ENCODE measurements at regions not wholly inside any gene's neighbourhood (a gene's known extent, or its start where the extent isn't known, plus 50 kb on each side); places are given as distances from the start of the nearest gene placed in this dataset.

DNA sequence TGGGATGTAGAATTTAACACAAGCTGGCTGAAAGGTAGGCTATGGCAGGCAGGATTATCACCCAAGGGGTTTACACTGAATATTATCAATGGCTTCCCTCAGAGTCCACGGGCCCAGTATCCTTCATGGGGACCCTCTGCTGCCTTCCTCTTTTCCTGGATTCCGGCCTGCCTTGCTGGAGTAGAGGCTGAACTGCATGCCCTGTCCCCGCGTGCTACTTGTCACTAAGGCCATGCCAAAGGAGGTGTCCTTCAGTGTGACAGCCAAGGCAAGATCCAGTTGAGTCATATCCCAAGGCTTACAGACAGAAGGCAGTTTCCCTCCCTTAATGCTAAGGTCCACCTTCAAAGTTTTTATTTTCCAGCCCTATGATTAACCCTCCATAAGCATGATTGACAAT lies 156.3 kb downstream of the CYP26B1 start:
- FAIRE-seq (no peak), DNase-seq (ENCODE audit: low read depth in 1 of 2, low spot score in 2 of 2) (no peak)
- CTCF ChIA-PET (ENCODE audit: partially characterized antibody), result interaction anchor here (0.8 to 3.2 kb wide), 3 partner anchors 36 to 385 kb away, joined by 3 to 16 read pairs (median 4); no protein-coding TSS in a partner anchor
- H3K4me1 ChIP-seq (replicated peaks in 1 of 4; ENCODE audit: control insufficient read depth in 3 of 4, insufficient read depth in 4 of 4, low read length in 3 of 4), result no peaks in the 10 kb centered on the region
- no peak overlapping the region for H3K9ac ChIP-seq (replicated peaks in 1 of 4; ENCODE audit: extremely low read depth in 1 of 4, low read depth in 3 of 4, low read length in 3 of 4)
- H3K4me3 ChIP-seq (ENCODE audit: extremely low read depth in 1 of 4, insufficient read depth in 2 of 4, low read depth in 3 of 4, low read length in 4 of 4), result no peak overlapping the region
- H3K4me2 ChIP-seq (ENCODE audit: insufficient read depth in 1 of 2, low read depth in 2 of 2, low read length in 2 of 2), result no peak overlapping the region
- no peaks in the 10 kb centered on the region for H3K79me2 ChIP-seq (ENCODE audit: control insufficient read depth in 1 of 2, insufficient read depth in 2 of 2, low read length in 2 of 2)
- POLR2A ChIA-PET (ENCODE audit: partially characterized antibody), result no interaction called here
- H3K27me3 ChIP-seq (replicated peaks in 1 of 4; ENCODE audit: control insufficient read depth in 3 of 4, extremely low read depth in 1 of 4, insufficient read depth in 3 of 4, low read length in 3 of 4), result no peaks in the 10 kb centered on the region
- H2AK5ac ChIP-seq (ENCODE audit: low read depth, low read length), result no peak overlapping the region
- no peak overlapping the region for H3K4ac ChIP-seq (replicated peaks; ENCODE audit: insufficient read length, low read depth, low read length)
- H2BK12ac ChIP-seq (ENCODE audit: low read depth, low read length), result no peak overlapping the region
- no peak overlapping the region for H2BK15ac ChIP-seq (ENCODE audit: low read length)
- no peaks in the 10 kb centered on the region for H3K23me2 ChIP-seq (ENCODE audit: low read depth, low read length)
- H4K8ac ChIP-seq (ENCODE audit: extremely low read depth, insufficient read depth, low read length), result no peak overlapping the region
- no peak overlapping the region for H3K23ac ChIP-seq (ENCODE audit: insufficient read length)
- no peak overlapping the region for H3K27ac ChIP-seq (ENCODE audit: low read depth, low read length)
- no peak overlapping the region for H3K14ac ChIP-seq (ENCODE audit: insufficient read length)
- H3K56ac ChIP-seq (replicated peaks; ENCODE audit: insufficient read length, low read depth, low read length), result no peak overlapping the region
- H2BK5ac ChIP-seq (ENCODE audit: low read depth, low read length), result no peak overlapping the region
- H4K91ac ChIP-seq (replicated peaks; ENCODE audit: insufficient read length, low read length), result no peak overlapping the region
- H3K36me3 ChIP-seq (ENCODE audit: control insufficient read depth in 2 of 4, insufficient read depth in 4 of 4, low read length in 3 of 4), result no peaks in the 10 kb centered on the region
- H2BK120ac ChIP-seq (replicated peaks; ENCODE audit: low read depth, low read length), result no peak overlapping the region
- no peaks in the 10 kb centered on the region for H3K9me3 ChIP-seq (ENCODE audit: insufficient read depth in 2 of 2, low read depth in 1 of 2, low read length in 1 of 2)
- H2BK20ac ChIP-seq (ENCODE audit: low read length), result no peak overlapping the region
- 94% methylated on average over 4 of the region's 4 CpGs; no CpG with 5 or more reads in 1 of the 2 experiments for WGBS, 2 experiments (ENCODE audit: extremely low coverage in 1 of 2, insufficient coverage in 1 of 2, insufficient read length in 1 of 2, insufficient replicate concordance in 2 of 2, low coverage in 1 of 2, low lambda C conversion rate in 2 of 2, missing lambda C conversion rate in 1 of 2)
- no peaks in the 10 kb centered on the region for H3K79me1 ChIP-seq (ENCODE audit: low read depth, low read length)
- H2AFZ ChIP-seq (ENCODE audit: low read length), result no peak overlapping the region
- no peaks in the 10 kb centered on the region for H4K20me1 ChIP-seq (replicated peaks in 1 of 2; ENCODE audit: control insufficient read depth in 1 of 2, insufficient read depth in 2 of 2, low read length in 2 of 2)
- H3K18ac ChIP-seq (ENCODE audit: extremely low read depth, low read length), result no peak overlapping the region
- no peak overlapping the region for H4K5ac ChIP-seq (ENCODE audit: insufficient read length, low read depth, low read length)
- TF ChIP-seq YY1 (IDR thresholded peaks at IDR 0.05; ENCODE audit: low read depth, low read length) (no peak), CTBP2 (IDR thresholded peaks at IDR 0.05; ENCODE audit: borderline replicate concordance, insufficient read depth, insufficient read length, low read length) (no peak), SP1 (IDR thresholded peaks at IDR 0.05; ENCODE audit: low read depth, low read length) (no peak), SAP30 (IDR thresholded peaks at IDR 0.05; ENCODE audit: insufficient read depth, insufficient replicate concordance, low read length) (no peak), SUZ12 (IDR thresholded peaks at IDR 0.05; ENCODE audit: low read length) (no peak), TAF7 (optimal IDR thresholded peaks at IDR 0.05; ENCODE audit: borderline replicate concordance, low read depth, low read length) (no peak), SIN3A (conservative IDR thresholded peaks at IDR 0.05 in 1 of 2, IDR thresholded peaks at IDR 0.05 in 1 of 2; ENCODE audit: low read depth in 1 of 2, low read length in 2 of 2) (no peak)
- TF ChIP-seq, protein P1, sequence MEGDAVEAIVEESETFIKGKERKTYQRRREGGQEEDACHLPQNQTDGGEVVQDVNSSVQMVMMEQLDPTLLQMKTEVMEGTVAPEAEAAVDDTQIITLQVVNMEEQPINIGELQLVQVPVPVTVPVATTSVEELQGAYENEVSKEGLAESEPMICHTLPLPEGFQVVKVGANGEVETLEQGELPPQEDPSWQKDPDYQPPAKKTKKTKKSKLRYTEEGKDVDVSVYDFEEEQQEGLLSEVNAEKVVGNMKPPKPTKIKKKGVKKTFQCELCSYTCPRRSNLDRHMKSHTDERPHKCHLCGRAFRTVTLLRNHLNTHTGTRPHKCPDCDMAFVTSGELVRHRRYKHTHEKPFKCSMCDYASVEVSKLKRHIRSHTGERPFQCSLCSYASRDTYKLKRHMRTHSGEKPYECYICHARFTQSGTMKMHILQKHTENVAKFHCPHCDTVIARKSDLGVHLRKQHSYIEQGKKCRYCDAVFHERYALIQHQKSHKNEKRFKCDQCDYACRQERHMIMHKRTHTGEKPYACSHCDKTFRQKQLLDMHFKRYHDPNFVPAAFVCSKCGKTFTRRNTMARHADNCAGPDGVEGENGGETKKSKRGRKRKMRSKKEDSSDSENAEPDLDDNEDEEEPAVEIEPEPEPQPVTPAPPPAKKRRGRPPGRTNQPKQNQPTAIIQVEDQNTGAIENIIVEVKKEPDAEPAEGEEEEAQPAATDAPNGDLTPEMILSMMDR (IDR thresholded peaks at IDR 0.05; ENCODE audit: control extremely low read depth in 1 of 3, insufficient read depth in 1 of 3, low read depth in 1 of 3, low read length in 3 of 3), result no peak
- TF ChIP-seq, protein P2, sequence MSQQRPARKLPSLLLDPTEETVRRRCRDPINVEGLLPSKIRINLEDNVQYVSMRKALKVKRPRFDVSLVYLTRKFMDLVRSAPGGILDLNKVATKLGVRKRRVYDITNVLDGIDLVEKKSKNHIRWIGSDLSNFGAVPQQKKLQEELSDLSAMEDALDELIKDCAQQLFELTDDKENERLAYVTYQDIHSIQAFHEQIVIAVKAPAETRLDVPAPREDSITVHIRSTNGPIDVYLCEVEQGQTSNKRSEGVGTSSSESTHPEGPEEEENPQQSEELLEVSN (IDR thresholded peaks at IDR 0.05), result no peak
- TF ChIP-seq, protein P3, sequence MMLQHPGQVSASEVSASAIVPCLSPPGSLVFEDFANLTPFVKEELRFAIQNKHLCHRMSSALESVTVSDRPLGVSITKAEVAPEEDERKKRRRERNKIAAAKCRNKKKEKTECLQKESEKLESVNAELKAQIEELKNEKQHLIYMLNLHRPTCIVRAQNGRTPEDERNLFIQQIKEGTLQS (IDR thresholded peaks at IDR 0.05; ENCODE audit: insufficient read depth, low read depth, low read length), result no peak
